ENCODE measurements at regions not wholly inside any gene's neighbourhood (a gene's known extent, or its start where the extent isn't known, plus 50 kb on each side); places are given as distances from the start of the nearest gene placed in this dataset.

GRCh38 chr2:120906914-120907313 is 171.2 kb downstream of the GLI2 start:
- Histone ChIP-seq H3K27ac (no peak overlapping the region), H3K36me3 (no peaks in the 10 kb centered on the region), H3K4me1 (peaks cover 0 to 37% (median 8%) of the 10 kb centered on the region in 4 donors), H3K4me3 (no peak overlapping the region), H3K27me3 (no peaks in the 10 kb centered on the region), H3K9me3 (no peaks in the 10 kb centered on the region)
- no peak for TF ChIP-seq EP300 (IDR thresholded peaks at IDR 0.05)
- no peak for TF ChIP-seq CTCF (IDR thresholded peaks at IDR 0.05)
- no peak for TF ChIP-seq POLR2A (IDR thresholded peaks at IDR 0.05)
- WGBS, 2 donors: 96 to 99% methylated on average over 6 of the region's 6 CpGs
- no peak for DNase-seq (ENCODE audit: low spot score in 2 of 2)

- peaks cover 0 to 46% (median 10%) of the 10 kb centered on the region in 4 donors for H3K4me1 ChIP-seq
- H3K9me3 ChIP-seq: no peaks in the 10 kb centered on the region
- no peaks in the 10 kb centered on the region for H3K36me3 ChIP-seq
- no peak for TF ChIP-seq POLR2A (IDR thresholded peaks at IDR 0.05)
- TF ChIP-seq EP300 (IDR thresholded peaks at IDR 0.05): no peak
- no peak for TF ChIP-seq CTCF (IDR thresholded peaks at IDR 0.05)
- H3K4me3 ChIP-seq: no peak overlapping the region
- DNase-seq (ENCODE audit: low spot score in 2 of 2): no peak
- 87 to 95% methylated on average over 4 of the region's 4 CpGs for WGBS, 2 donors
- H3K27ac ChIP-seq: no peak overlapping the region
- no peaks in the 10 kb centered on the region for H3K27me3 ChIP-seq
Observed at GRCh38 chr2:120907822-120908221, 172.2 kb downstream of the GLI2 start.

GRCh38 chr2:120908314-120908975 is 172.8 kb downstream of the GLI2 start:
- Histone ChIP-seq H3K27me3 (no peaks in the 10 kb centered on the region), H3K9me3 (no peaks in the 10 kb centered on the region), H3K4me1 (peaks cover 0 to 52% (median 15%) of the 10 kb centered on the region in 4 donors), H3K27ac (peak overlapping the region in 1 of 4 donors; percentile 31), H3K4me3 (no peak overlapping the region), H3K36me3 (no peaks in the 10 kb centered on the region)
- no peak for DNase-seq (ENCODE audit: low spot score in 2 of 2)
- TF ChIP-seq POLR2A (IDR thresholded peaks at IDR 0.05) (no peak), CTCF (IDR thresholded peaks at IDR 0.05) (no peak), EP300 (IDR thresholded peaks at IDR 0.05) (no peak)
- 79% methylated on average over 4 to 5 of the region's 5 CpGs for WGBS, 2 donors

GRCh38 chr2:120909102-120909501 is 173.4 kb downstream of the GLI2 start:
- Histone ChIP-seq H3K36me3 (no peaks in the 10 kb centered on the region), H3K4me1 (peaks cover 0 to 53% (median 22%) of the 10 kb centered on the region in 4 donors), H3K4me3 (no peak overlapping the region), H3K27ac (peak overlapping the region in 1 of 4 donors; percentile 31), H3K27me3 (no peaks in the 10 kb centered on the region), H3K9me3 (no peaks in the 10 kb centered on the region)
- no peak for DNase-seq (ENCODE audit: low spot score in 2 of 2)
- no peak for TF ChIP-seq POLR2A (IDR thresholded peaks at IDR 0.05)
- no peak for TF ChIP-seq EP300 (IDR thresholded peaks at IDR 0.05)
- TF ChIP-seq CTCF (IDR thresholded peaks at IDR 0.05): no peak
- 92 to 100% methylated on average over 2 of the region's 2 CpGs for WGBS, 2 donors

GRCh38 chr2:120910164-120910563 is 174.5 kb downstream of the GLI2 start:
- no peaks in the 10 kb centered on the region for H3K9me3 ChIP-seq
- 93 to 96% methylated on average over 5 of the region's 5 CpGs for WGBS, 2 donors
- no peaks in the 10 kb centered on the region for H3K36me3 ChIP-seq
- H3K27ac ChIP-seq: peak overlapping the region in 2 of 4 donors; percentile 77 to 88
- H3K27me3 ChIP-seq: no peaks in the 10 kb centered on the region
- peaks cover 0 to 53% (median 32%) of the 10 kb centered on the region in 4 donors for H3K4me1 ChIP-seq
- no peak overlapping the region for H3K4me3 ChIP-seq
- TF ChIP-seq CTCF (IDR thresholded peaks at IDR 0.05): no peak
- no peak for DNase-seq (ENCODE audit: low spot score in 2 of 2)
